ENCODE measurements at regions not wholly inside any gene's neighbourhood (a gene's known extent, or its start where the extent isn't known, plus 50 kb on each side); places are given as distances from the start of the nearest gene placed in this dataset.

- Histone ChIP-seq H3K9me3 (no peaks in the 10 kb centered on the region; the same call in 1 of the 2 replicates), H3K36me3 (no peaks in the 10 kb centered on the region), H3K4me3 (ENCODE audit: low read depth, low read length) (no peak overlapping the region), H3K4me1 (peaks cover 3% of the 10 kb centered on the region; the same call in 1 of the 2 replicates), H3K27me3 (no peaks in the 10 kb centered on the region)
- TF ChIP-seq CTCF (IDR thresholded peaks at IDR 0.05; ENCODE audit: low read depth, low read length): no peak
- no peak for DNase-seq
These were observed 636.2 kb upstream of the IGFBP3 start for GRCh38 chr7:46557295-46557711.

GRCh38 chr7:46554688-46555422 is 633.8 kb upstream of the IGFBP3 start:
- no peak for DNase-seq
- Histone ChIP-seq H3K36me3 (no peaks in the 10 kb centered on the region), H3K9me3 (no peaks in the 10 kb centered on the region; the same call in 1 of the 2 replicates)

GRCh38 chr7:46551603-46552002 is 630.5 kb upstream of the IGFBP3 start:
- Histone ChIP-seq H3K27me3 (no peaks in the 10 kb centered on the region), H3K36me3 (no peaks in the 10 kb centered on the region), H3K4me3 (ENCODE audit: low read depth, low read length) (no peak overlapping the region), H3K9me3 (no peaks in the 10 kb centered on the region), H3K4me1 (no peaks in the 10 kb centered on the region)
- no peak for TF ChIP-seq CTCF (IDR thresholded peaks at IDR 0.05; ENCODE audit: low read depth, low read length)
- DNase-seq: no peak

More at GRCh38 chr7:46554688-46555422, 633.8 kb upstream of the IGFBP3 start:
- no peak for TF ChIP-seq CTCF (IDR thresholded peaks at IDR 0.05; ENCODE audit: low read depth, low read length)
- Histone ChIP-seq H3K4me1 (peaks cover 3% of the 10 kb centered on the region; the same call in 1 of the 2 replicates), H3K27me3 (no peaks in the 10 kb centered on the region), H3K4me3 (ENCODE audit: low read depth, low read length) (no peak overlapping the region)

- no peaks in the 10 kb centered on the region for H3K36me3 ChIP-seq
- no peak for TF ChIP-seq CTCF (IDR thresholded peaks at IDR 0.05; ENCODE audit: low read depth, low read length)
- DNase-seq: no peak
- no peaks in the 10 kb centered on the region for H3K27me3 ChIP-seq
- H3K4me3 ChIP-seq (ENCODE audit: low read depth, low read length): no peak overlapping the region
- H3K9me3 ChIP-seq: no peaks in the 10 kb centered on the region
- no peaks in the 10 kb centered on the region for H3K4me1 ChIP-seq
These were observed 629.8 kb upstream of the IGFBP3 start for GRCh38 chr7:46550864-46551263.

GRCh38 chr7:46549892-46550639 is 629.0 kb upstream of the IGFBP3 start:
- H3K4me1 ChIP-seq: no peaks in the 10 kb centered on the region
- no peaks in the 10 kb centered on the region for H3K36me3 ChIP-seq
- no peaks in the 10 kb centered on the region for H3K9me3 ChIP-seq
- no peak for TF ChIP-seq CTCF (IDR thresholded peaks at IDR 0.05; ENCODE audit: low read depth, low read length)
- H3K27me3 ChIP-seq: no peaks in the 10 kb centered on the region
- no peak overlapping the region for H3K4me3 ChIP-seq (ENCODE audit: low read depth, low read length)
- no peak for DNase-seq

GRCh38 chr7:46549347-46549746 is 628.3 kb upstream of the IGFBP3 start:
- DNase-seq: no peak
- H3K4me1 ChIP-seq: no peaks in the 10 kb centered on the region; the same call in 1 of the 2 replicates
- no peaks in the 10 kb centered on the region for H3K9me3 ChIP-seq
- H3K36me3 ChIP-seq: no peaks in the 10 kb centered on the region
- TF ChIP-seq CTCF (IDR thresholded peaks at IDR 0.05; ENCODE audit: low read depth, low read length): no peak
- no peak overlapping the region for H3K4me3 ChIP-seq (ENCODE audit: low read depth, low read length)
- no peaks in the 10 kb centered on the region for H3K27me3 ChIP-seq

Data from BE2C (cell line).